GM19328 (cell line): ENCODE measurements at regions not wholly inside any gene's neighbourhood (a gene's known extent, or its start where the extent isn't known, plus 50 kb on each side); places are given as distances from the start of the nearest gene placed in this dataset.

Source experiments
- ATAC-seq: cut with Tn5 transposase; IDR thresholded peaks from one replicate; pipeline ENCODE4 v1.9.1; 2021; ENCODE audit warnings: mild to moderate bottlenecking, moderate library complexity; ENCODE audit not compliant: unreplicated experiment

DNA sequence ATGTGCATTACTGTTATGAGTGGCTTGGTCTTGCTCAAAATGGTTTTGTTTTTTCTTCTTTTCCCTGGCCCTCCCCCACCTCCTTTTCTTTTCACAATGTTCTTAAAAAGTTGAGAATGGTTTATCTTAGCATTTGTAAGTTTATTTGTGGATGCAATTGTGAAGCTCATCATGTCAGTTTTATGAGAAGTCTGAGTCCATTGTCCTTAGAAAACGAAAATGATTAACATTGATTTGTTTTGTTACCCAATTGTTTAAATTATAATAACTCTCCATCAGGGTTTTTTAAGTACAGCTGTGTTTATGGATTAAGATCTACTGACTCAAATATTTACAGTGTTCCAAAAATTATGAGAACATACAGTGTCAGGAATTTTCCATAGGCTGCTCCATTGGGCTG, 511.3 kb upstream of the PAPPA start:
- no peak for ATAC-seq

DNA sequence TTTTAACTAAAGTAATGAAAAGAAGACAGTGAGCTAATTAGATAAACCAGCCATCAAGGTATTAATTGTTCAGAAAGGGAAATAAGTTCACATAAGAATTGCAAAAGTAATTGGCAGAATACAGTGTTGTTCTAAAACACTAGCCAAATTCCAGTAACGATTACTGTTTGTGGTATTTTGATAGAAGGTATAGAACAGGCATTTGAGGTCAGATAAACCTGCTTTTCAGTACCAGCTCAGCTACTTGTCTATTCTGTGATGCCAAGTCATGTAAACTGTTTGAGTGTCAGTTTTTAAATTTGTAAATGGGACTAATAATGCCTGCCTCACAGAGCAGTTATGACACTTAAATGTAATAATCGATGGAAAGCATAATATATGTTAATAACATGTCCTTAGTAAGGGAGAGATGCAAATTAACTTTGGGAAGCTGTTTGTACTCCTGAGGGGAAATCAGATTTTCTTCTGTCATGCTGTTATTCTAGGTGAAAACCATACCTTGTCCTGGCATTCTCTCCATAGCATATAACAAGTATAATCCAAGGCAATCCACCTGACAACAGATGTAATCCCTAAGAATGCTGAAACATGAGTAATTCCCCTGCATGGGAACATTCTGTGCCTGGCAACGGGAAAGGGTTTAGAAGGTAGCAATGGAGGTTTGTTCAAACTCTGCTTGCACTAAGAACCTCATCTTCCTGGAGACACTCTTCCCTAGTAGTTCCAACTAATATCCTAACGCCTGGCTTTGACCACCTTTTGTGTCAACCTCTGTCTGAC, 509.5 kb upstream of the PAPPA start:
- no peak for ATAC-seq

DNA sequence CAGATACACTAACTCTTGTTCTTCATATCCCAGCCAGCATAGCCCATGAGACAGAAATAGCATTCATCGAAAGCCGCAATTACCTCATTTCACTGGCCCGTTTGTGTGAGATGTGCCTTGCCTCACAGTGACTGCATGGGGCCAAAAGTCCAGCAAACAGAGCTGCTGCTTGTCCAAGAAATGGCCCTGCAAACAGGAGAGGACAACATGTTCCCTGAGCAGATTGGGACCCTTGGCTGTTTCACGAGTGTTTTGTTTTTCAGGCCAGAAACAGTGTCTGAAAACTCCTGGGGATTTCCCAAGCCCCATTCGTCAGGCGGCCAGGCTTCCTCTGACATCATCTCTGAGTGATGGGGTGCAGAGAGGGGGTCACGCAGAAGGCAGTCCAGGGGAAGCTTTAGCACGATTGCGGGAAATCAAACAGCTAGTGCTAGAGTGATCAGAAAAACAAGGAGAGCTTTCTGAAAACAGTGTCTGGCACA, 503.6 kb upstream of the PAPPA start:
- ATAC-seq: no peak

DNA sequence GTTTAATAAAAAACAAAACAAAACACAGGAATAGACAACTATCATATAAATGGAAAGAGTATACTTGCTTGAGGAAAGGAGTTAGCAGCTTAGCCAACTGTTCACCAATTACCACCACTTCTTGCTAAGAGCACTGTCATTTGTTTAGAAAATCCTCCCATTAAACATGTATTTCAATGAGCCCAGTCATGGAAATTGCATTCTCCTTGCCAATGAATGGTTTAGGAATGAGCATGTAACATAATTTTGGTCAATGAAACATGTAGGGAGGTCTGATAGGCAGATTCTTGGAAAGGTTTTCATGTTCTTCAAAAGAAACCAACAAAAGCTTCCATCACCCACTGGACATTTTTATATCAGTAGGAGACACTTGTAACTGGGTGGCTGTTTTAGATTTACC, 502.8 kb upstream of the PAPPA start:
- no peak for ATAC-seq

DNA sequence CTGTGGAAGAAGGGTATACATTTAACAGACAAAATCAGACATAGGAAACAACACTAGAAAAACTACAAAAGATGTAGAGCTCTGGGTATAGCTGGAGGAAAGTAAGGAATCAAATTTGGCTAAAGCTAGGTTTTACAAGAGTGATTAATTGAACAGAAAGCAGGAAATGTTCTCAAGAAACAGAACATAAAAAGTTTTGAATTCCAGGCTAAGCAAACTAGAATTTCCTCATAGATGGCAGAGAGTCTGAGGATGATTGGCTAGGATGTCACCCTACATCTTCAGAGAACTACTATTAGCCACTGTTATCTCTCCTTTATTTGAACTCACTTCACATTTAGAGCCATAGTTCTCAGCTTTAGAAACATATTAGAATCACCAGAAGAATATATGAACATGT, 502.1 kb upstream of the PAPPA start:
- no peak for ATAC-seq

DNA sequence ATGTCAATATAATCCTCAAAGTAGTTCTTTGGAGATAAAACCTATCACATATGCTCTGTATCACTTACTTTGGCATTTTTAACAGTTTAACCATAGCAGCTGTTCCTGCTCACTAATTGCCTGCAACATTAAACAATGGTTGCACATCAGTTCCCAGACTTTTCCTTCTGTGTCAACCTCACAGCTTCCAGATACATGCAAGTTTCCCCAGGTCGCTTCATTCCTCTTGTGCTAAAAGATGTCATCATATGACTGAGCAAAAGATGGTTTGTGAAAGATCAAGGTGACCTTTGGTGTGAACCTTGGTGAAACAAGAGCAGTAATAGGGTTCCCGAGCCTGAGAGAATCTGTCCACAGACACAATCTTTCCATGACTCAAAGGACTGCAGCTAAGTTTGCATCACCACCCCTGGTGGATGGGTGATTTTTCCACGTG, 500.4 kb upstream of the PAPPA start:
- ATAC-seq: no peak

DNA sequence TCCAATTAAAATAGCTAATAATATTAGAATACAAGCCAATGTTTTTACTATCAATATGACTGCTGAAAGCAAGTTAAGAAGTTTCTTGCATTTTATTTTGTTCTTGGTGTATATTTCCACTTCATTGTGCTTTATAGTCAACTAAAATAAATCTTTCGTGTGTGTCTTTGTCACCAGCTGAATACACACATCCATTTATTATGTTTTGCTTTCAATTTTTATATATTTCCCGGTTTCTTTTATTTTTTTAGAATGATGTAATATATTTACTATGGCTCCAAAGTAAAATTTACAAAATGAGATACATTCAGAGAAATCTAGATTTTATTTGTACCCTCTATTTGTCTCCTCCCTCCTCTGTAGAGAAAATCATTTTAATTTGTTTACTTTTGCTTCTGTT, 495.9 kb upstream of the PAPPA start:
- ATAC-seq: no peak

DNA sequence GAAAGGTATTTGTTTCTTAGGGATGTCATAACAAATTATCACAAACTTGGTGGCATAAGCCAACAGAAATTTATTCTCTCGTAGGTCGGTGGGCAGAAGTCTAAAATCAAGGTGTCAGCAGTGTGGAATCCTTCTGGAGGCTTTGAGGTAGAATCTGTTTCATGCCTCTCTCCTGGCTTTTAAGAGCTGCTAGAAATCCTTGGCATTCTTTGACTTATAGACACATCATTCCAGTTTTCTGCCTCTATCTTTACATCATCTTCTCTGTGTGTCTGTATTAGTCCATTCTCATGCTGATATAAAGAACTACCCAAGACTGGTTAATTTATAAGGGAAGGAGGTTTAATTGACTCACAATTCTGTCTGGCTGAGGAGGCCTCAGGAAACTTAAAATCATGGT, 488.1 kb upstream of the PAPPA start:
- ATAC-seq: no peak

DNA sequence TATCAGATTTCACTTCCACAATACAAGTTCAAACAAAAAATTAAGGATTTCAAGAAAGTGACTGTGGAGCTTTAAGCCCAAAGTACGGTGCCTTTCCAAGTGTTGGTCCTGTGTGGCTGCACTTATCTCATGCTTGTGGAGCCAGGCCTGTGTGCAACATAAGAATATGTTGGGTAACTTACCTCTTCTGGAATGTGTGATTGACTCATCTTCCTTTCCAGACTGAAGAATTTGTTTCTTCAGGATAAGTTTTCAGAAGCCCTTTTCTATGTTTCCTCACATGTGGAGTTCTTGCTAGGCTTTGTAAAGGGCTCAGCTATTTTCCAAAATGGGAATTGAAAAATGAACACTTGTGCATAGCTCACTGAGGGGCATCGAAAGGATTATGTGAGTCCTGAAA, 485.1 kb upstream of the PAPPA start:
- ATAC-seq: no peak

DNA sequence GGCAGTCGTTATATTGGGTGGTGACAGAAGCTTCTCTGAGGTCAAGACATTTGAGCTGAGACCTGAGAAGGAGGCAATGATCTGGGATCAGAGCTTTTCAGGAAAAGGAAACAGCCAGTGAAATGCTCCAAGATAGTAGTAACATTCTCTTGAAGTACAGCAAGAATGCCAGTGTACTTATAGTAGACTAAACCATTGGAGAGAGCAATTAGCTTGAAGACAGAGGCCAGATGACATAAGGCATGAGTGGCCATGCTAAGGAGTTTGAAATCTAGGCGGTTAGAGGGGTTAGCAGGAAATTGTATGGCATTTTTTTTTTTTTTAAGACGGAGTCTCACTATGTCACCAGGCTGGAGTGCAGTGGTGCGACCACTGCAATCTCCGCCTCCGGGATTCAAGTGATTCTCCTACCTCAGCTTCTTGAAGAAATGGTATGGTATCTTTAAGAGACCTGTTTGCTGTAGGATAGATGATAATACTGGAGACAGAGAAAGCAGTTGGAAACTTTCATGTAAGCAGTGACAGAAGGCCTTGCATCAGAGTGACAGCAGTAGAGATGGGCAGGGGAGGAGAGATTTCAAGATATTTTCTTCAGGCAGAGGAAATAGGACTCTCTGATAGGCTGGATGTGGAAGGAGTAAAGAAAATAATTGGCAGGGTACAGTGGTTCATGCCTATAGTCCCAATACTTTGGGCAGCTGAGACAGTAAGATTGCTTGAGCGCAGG, 482.2 kb upstream of the PAPPA start:
- no peak for ATAC-seq

DNA sequence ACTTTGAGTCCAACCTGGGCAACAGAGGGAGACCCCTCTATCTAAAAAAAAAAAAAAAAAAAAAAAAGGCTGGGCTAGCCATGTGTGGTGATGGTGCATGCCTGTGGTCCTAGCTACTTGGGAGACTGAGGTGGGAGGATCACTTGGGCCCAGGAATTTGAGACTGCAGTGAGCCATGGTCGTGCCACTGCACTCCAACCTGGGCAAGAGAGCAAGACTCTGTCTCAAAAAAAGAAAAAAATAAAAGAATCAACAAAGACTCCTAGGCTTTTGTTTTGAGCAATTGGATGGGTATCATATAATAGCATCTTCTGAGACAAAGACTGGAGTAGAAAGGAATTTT, 481.7 kb upstream of the PAPPA start:
- ATAC-seq: no peak

DNA sequence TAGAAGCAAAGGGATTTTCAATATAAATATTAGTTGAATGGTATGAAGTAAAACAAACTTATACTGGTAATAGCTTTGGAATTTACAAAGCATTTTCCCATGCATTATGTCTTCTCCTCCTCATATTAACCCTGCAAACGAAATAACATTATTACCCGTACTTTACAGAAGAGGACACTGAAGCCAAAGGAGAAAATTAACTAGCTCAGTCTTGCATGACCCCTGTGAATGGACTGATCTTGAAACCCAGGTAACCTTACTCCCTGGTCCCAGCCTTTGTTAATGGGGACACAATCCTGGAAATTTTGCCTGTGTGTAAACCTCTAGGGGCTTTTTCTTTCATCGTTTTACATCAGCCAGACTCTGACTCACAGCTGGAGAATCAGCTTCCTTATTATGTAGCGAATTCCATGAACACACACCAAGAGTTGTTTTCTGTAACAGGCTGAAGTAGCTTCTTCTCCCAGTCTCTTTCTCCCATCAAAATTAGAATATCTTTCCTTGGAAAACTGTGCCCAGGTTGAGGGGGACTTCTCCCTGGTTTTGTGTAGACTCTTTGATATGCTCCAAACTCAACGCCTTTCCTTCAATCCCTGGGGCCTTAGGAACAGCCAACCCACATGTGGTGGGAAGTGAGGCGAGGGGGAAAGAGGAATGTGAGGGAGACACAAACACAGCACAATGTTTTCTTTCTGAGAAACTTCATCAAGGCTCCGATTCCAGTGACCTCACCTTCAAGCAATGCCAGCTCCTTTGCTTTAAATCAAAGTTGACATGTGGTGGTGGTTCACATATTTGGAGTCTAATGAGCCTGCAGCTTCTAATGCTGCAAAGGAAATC, 480.9 kb upstream of the PAPPA start:
- ATAC-seq: no peak

DNA sequence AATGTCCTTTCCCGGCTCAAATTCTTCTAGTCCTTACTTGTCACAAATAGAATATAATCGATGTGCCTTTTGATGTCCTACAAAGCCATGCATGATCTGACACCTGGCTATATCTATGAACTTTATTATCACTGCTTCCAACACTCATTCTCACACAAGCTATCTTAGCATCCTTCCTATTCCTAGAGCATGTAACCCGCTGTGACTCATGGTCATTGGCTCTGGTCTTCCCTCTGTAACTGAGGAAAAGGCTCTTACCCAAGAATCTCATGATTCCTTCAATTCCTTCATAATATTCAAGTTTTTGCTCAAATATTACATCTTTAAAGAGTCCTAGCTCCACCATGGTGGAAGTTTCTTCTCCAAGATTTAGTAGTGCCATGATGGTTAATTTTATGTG, 480.0 kb upstream of the PAPPA start:
- no peak for ATAC-seq

DNA sequence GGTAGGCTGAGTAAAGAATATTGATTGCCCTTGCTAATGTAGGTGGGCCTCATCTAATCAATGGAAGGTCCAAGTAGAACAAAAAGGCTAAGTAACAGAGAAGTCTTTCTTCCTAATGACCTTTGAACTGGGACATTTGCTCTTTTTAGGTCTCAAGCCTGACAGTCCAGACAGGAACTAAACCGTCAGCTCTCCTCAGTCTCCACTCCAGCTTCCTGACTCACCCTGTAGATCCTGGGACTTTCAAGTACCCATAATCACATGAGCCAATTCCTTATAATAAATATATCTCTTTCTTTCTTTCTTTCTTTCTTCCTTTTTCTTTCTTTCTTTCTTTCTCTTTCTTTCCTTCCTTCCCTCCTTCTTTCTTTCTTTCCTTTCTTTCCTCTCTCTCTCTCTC, 479.5 kb upstream of the PAPPA start:
- no peak for ATAC-seq

DNA sequence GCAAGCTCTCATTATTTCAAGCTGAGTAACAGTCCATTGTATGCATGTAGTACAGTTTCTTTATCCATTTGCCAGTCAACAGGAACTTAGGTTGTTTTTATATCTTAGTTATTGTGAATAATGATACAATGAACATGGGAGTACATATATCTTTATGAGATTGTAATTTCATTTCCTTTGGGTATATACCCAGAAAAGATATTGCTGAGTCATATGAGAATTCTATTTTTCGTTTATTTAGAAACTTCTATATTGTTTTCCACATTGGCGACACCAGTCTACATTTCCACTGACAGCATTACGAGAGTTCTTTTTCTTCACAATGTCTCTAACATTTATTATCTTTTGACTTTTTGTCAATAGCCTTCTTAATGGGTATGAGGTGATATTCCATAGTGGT, 477.8 kb upstream of the PAPPA start:
- no peak for ATAC-seq

DNA sequence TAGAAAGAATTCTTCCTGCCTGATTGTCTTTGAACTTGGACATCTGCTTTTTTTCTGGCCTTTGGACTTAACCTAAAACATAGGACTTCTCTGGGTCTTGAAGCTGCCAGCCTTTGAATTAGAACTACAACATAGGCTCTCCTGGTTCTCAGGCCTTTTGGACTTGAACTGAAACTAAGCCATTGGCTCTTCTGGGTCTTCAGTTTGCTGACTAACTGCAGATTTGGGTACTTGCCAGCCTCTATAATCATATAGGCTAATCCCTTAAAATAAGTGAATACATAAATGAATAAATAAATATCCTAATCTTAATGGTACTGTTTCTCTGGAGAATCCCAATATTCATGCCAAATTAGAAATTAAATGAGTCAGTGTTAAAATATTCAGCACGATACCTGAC, 473.4 kb upstream of the PAPPA start:
- ATAC-seq: no peak

DNA sequence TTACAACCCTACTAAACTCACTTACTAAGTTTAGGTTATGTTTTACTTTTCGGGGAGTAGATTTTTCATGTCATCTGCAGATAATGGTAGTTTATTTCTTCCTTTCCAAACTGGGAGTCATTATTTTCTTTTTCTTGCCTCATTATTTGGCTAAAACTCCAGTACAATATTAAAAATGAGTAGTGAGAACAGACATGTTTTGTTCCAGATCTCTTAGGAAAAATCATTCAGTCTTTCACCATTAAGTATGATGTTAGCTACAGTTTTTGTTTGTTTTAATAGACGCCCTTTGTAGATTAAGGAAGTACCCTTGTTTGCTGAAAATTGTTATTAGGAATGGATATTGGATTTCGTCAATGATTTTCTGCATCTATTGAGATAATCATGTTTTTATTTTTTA, 472.0 kb upstream of the PAPPA start:
- no peak for ATAC-seq

DNA sequence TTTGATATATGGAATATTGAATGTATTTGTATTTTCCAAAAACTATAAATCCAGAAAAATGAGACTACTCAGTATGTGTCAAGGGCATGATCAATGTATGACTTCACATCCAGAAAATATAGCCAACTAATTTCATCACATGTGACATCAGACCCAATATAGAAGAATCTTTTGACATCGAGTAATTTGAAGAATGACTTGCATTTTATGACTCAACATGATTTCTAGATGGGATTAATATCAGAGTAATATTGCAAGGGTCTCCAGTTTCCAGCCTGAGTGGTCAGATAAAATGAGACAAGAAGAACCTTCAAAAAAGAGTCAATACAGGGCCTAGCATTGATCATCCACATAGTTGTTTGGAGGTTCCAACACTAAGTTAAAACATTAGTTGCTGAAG, 467.5 kb upstream of the PAPPA start:
- ATAC-seq: no peak

DNA sequence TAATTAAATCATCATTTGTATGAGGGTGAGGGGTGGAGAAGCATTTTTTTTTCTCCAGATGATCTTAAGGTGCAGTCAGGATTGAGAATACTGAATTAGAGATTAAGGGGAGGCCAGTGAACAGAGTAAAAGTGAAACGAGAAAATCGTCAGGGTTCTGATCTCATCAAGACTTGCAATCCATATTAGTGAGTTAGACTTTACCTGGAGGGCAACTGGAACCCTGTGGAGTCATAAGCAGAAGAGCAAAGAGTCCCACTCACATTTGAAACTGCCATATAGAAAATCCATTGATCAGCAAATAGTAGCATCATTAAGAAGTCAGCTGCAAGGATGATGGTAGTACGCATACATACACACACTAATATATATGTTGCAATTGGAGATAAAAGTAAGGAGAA, 466.2 kb upstream of the PAPPA start:
- no peak for ATAC-seq

DNA sequence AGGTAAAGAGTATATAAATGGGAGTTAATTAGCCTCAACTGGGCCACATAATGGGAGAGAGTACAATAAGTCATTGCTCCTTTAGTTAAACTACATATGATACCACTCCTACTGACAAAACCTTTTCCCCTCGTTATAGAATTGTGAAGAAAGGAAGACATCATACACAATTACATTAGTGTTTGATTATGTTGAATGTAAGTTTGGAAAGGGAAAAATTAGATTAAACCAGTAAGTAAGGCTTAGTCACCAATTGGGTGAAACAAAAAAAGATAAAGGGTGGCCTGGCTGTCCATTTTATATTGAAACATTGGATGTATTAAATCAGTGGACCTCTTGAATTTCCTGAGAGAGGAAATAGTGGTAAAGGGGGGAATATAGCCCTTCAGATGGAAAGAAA, 464.3 kb upstream of the PAPPA start:
- ATAC-seq: no peak

DNA sequence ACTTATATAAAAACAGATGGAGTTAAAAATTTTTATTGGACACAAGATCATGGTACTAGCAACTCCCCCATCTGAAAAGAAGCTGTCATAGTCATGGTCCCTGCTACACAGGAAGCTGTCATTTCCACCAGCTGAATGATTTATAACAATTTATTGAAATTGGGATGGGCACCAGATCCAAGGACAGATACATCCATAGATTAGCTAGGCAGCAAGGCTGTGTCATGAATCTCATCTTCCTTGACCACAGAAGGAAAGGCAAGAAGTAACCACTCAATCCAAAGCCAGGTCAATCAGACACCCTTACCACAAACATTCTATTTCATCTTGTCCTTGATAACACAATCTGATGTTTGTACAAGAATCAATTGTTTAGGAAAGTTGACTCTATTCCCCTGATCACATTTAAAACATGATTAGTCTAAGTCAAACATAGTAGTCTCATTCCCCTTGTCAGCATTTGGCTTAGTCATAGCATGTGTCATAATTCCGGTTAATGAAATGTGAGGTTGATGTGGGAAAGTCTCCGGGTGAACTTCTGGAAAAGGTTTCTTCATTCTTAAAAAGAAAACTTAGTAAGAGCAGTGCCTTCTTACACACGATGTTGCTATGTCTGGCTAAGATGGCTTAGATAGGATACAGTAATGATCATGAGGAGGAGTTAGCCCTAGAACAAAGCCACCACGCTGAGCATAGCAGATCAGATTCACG, 462.6 kb upstream of the PAPPA start:
- no peak for ATAC-seq
